RWPE2 (cell line): ENCODE measurements at regions not wholly inside any gene's neighbourhood (a gene's known extent, or its start where the extent isn't known, plus 50 kb on each side); places are given as distances from the start of the nearest gene placed in this dataset.

Experiments
- ATAC-seq: fragments of 200-7000 bp; cut with Tn5 transposase; 3 replicates; pipeline ENCODE4 v1.9.1; 2021; ENCODE audit warnings: low read depth
- DNase-seq: peaks from one replicate; pipeline ENCODE4 v3.0.0-alpha.2; 2020; ENCODE audit warnings: low spot score
- H3K27ac ChIP-seq: fragments of 450-650 bp; 2 replicates; pipeline ENCODE4 v1.5.1; 2017; ENCODE audit warnings: mild to moderate bottlenecking; ENCODE audit not compliant: poor library complexity, severe bottlenecking
- H3K27me3 ChIP-seq: fragments of 250-450 bp; sonication (Bioruptor Pico); 2 replicates; pipeline ENCODE4 v1.5.1; 2021; ENCODE audit warnings: mild to moderate bottlenecking, moderate library complexity; ENCODE audit not compliant: insufficient read depth, poor library complexity, severe bottlenecking
- H3K36me3 ChIP-seq: fragments of 250-450 bp; sonication (Bioruptor Pico); 2 replicates; pipeline ENCODE4 v1.5.1; 2020; ENCODE audit warnings: low read depth, mild to moderate bottlenecking, moderate library complexity
- H3K4me1 ChIP-seq: fragments of 250-450 bp; sonication (Bioruptor Pico); 2 replicates; pipeline ENCODE4 v1.5.1; 2021; ENCODE audit warnings: mild to moderate bottlenecking, moderate library complexity; ENCODE audit not compliant: insufficient read depth, poor library complexity, severe bottlenecking
- H3K4me3 ChIP-seq: fragments of 250-450 bp; sonication (Bioruptor Pico); 2 replicates; pipeline ENCODE4 v1.5.1; 2021; ENCODE audit warnings: mild to moderate bottlenecking, moderate library complexity; ENCODE audit not compliant: severe bottlenecking
- H3K9me3 ChIP-seq: fragments of 250-450 bp; sonication (Bioruptor Pico); 2 replicates; pipeline ENCODE4 v1.5.1; 2021; ENCODE audit warnings: mild to moderate bottlenecking, moderate library complexity; ENCODE audit not compliant: severe bottlenecking
- TF ChIP-seq, protein P1 (sequence below): fragments of 450-650 bp; IDR thresholded peaks from one replicate; pipeline ENCODE4 v1.5.1; 2017; ENCODE audit warnings: mild to moderate bottlenecking, moderate library complexity; ENCODE audit not compliant: poor library complexity, severe bottlenecking

DNA sequence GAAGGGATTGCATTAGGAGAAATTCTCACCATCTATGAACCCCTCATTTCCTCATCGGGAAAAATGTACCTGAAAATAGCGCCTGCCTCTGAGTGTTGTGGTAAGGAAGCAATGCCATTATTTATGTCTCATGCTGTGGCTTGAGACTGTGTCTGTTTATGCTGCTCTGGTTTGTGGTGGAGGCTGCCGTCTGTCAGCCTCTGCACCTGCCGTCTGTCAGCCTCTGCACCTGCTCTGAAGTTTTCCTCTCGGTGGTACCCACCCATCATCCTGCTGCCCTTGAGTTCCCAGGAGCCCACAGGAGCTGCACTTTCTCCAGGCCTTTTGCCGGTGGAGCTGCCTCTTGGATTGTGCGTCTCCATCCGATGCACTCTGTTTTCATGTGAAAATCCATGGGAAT is 68.5 kb upstream of the PPP2R3B start:
- no peaks in the 10 kb centered on the region for H3K36me3 ChIP-seq
- ATAC-seq = no peak
- no peaks in the 10 kb centered on the region for H3K4me1 ChIP-seq
- H3K27me3 ChIP-seq = no peaks in the 10 kb centered on the region
- H3K27ac ChIP-seq = no peak overlapping the region
- peak; percentile 19 for DNase-seq
- TF ChIP-seq, protein P1, sequence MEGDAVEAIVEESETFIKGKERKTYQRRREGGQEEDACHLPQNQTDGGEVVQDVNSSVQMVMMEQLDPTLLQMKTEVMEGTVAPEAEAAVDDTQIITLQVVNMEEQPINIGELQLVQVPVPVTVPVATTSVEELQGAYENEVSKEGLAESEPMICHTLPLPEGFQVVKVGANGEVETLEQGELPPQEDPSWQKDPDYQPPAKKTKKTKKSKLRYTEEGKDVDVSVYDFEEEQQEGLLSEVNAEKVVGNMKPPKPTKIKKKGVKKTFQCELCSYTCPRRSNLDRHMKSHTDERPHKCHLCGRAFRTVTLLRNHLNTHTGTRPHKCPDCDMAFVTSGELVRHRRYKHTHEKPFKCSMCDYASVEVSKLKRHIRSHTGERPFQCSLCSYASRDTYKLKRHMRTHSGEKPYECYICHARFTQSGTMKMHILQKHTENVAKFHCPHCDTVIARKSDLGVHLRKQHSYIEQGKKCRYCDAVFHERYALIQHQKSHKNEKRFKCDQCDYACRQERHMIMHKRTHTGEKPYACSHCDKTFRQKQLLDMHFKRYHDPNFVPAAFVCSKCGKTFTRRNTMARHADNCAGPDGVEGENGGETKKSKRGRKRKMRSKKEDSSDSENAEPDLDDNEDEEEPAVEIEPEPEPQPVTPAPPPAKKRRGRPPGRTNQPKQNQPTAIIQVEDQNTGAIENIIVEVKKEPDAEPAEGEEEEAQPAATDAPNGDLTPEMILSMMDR = no peak
- peaks cover 18% of the 10 kb centered on the region for H3K9me3 ChIP-seq
- no peak overlapping the region for H3K4me3 ChIP-seq

DNA sequence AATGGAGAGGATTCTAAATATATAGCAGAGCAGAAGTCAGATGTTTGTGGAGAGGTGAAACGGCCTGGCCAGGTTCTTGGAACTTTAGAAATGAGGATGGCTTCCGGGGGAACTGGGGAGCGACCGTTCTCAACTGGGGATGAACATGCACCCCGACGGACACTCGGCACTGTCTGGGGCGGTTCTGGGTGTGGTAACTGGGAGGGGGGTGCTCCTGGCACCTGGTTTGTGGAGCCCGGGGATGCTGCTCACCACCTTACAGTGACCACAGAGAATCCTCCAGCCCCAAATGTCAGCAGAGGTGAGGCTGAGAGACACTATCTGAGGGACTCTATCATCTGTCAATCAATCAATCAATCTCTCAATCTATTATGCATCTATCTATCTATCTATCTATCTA is 69.0 kb upstream of the PPP2R3B start:
- Histone ChIP-seq H3K27me3 (no peaks in the 10 kb centered on the region), H3K9me3 (peaks cover 17% of the 10 kb centered on the region), H3K4me1 (no peaks in the 10 kb centered on the region), H3K4me3 (no peak overlapping the region), H3K36me3 (no peaks in the 10 kb centered on the region), H3K27ac (no peak overlapping the region)
- TF ChIP-seq, protein P1 = no peak
- ATAC-seq (no peak), DNase-seq (no peak)

DNA sequence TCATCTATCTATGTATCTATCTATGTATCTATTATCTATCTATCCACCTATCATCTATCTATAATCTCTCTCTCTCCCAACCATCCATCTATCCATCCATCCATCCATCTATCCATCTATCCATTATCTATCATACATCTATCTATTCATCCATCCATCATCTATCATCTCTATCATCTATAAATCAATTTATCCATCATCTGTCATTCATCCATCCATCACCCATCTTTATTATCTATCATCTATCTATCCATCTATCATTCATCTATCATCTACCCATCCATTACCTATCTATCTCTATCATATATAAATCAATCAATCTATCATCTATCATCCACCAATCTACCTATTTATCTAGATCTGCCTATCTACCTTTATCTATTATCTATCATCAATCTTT is 69.4 kb upstream of the PPP2R3B start:
- H3K4me3 ChIP-seq = no peak overlapping the region
- H3K27me3 ChIP-seq = no peaks in the 10 kb centered on the region
- H3K27ac ChIP-seq = no peak overlapping the region
- no peaks in the 10 kb centered on the region for H3K4me1 ChIP-seq
- DNase-seq (no peak), ATAC-seq (no peak)
- TF ChIP-seq, protein P1 = no peak
- peaks cover 18% of the 10 kb centered on the region for H3K9me3 ChIP-seq
- no peaks in the 10 kb centered on the region for H3K36me3 ChIP-seq

- ATAC-seq (no peak), DNase-seq (no peak)
- Histone ChIP-seq H3K27me3 (no peaks in the 10 kb centered on the region), H3K4me3 (no peak overlapping the region), H3K27ac (no peak overlapping the region), H3K9me3 (peaks cover 15% of the 10 kb centered on the region), H3K4me1 (no peaks in the 10 kb centered on the region), H3K36me3 (no peaks in the 10 kb centered on the region)
- TF ChIP-seq, protein P1 = no peak
Observed at GRCh38 chrX:456551-457291, 70.0 kb upstream of the PPP2R3B start.

DNA sequence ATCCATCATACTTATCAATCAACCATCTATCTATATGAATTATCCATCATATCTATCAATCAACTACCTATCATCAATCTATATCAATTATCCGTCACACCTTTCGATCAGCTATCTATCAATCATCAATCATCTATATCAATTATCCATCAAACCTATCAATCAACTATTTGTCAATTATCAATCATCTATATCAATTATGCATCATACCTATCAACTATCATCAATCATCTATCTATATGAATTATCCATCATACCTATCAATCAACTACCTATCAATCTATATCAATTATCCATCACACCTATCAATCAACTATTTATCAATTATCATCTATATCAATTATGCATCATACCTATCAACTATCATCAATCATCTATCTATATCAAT is 70.6 kb upstream of the PPP2R3B start:
- Histone ChIP-seq H3K4me3 (no peak overlapping the region), H3K36me3 (no peaks in the 10 kb centered on the region), H3K4me1 (no peaks in the 10 kb centered on the region), H3K27me3 (no peaks in the 10 kb centered on the region), H3K9me3 (peaks cover 9% of the 10 kb centered on the region), H3K27ac (no peak overlapping the region)
- TF ChIP-seq, protein P1 = no peak
- ATAC-seq (no peak), DNase-seq (no peak)
